Activated CD4-positive, alpha-beta memory T cell treated with anti-CD3 and anti-CD28 coated beads for 36 hours (primary cell): ENCODE measurements at regions not wholly inside any gene's neighbourhood (a gene's known extent, or its start where the extent isn't known, plus 50 kb on each side); places are given as distances from the start of the nearest gene placed in this dataset.

Experiments used
- CTCF ChIA-PET: fragments of 350-600 bp; sonication (Branson Sonifier 250); formaldehyde crosslinking; loops from one replicate; lab custom pipeline; 2021; ENCODE audit warnings: antibody characterized with exemption, inconsistent platforms; lab: Charles Lee
- POLR2A ChIA-PET: fragments of 350-600 bp; sonication (Branson Sonifier 250); formaldehyde crosslinking; loops from one replicate; lab custom pipeline; 2021; ENCODE audit warnings: antibody characterized with exemption; lab: Charles Lee
- DNase-seq: peaks from one replicate; pipeline ENCODE4 v3.0.0-alpha.2; 2020
- H3K27ac Mint-ChIP-seq: one replicate; pipeline ENCODE4 v1.8.0; 2021; ENCODE audit warnings: mixed read lengths
- H3K27me3 Mint-ChIP-seq: one replicate; pipeline ENCODE4 v1.8.0; 2021; ENCODE audit warnings: mixed read lengths
- H3K36me3 Mint-ChIP-seq: one replicate; pipeline ENCODE4 v1.8.0; 2021; ENCODE audit warnings: mixed read lengths
- H3K4me1 Mint-ChIP-seq: one replicate; pipeline ENCODE4 v1.8.0; 2021; ENCODE audit warnings: low read depth, mixed read lengths
- H3K4me3 Mint-ChIP-seq: one replicate; pipeline ENCODE4 v1.8.0; 2021; ENCODE audit warnings: mild to moderate bottlenecking, mixed read lengths
- H3K9me3 Mint-ChIP-seq: one replicate; pipeline ENCODE4 v1.8.0; 2021; ENCODE audit warnings: mixed read lengths
- intact Hi-C: fragments of 100-400 bp; cut with micrococcal nuclease; formaldehyde crosslinking; loops from one replicate; pipeline ENCODE4 v1.15.1; 2023

GRCh38 chr18:22322243-22322691, 95.4 kb downstream of the CTAGE1 start:
- Mint-ChIP-seq H3K4me3 (no peak overlapping the region), H3K36me3 (no peaks in the 10 kb centered on the region), H3K9me3 (no peaks in the 10 kb centered on the region), H3K27ac (no peak overlapping the region), H3K4me1 (no peaks in the 10 kb centered on the region), H3K27me3 (no peaks in the 10 kb centered on the region)
- intact Hi-C loops: no loop called here
- DNase-seq: no peak
- ChIA-PET POLR2A (no interaction called here), CTCF (no interaction called here)

GRCh38 chr18:22320771-22321170, 96.9 kb downstream of the CTAGE1 start:
- no peaks in the 10 kb centered on the region for H3K27me3 Mint-ChIP-seq
- no peaks in the 10 kb centered on the region for H3K9me3 Mint-ChIP-seq
- no peak overlapping the region for H3K4me3 Mint-ChIP-seq
- H3K27ac Mint-ChIP-seq: no peak overlapping the region
- ChIA-PET CTCF (no interaction called here), POLR2A (no interaction called here)
- intact Hi-C loops: no loop called here
- DNase-seq: no peak
- H3K36me3 Mint-ChIP-seq: no peaks in the 10 kb centered on the region
- H3K4me1 Mint-ChIP-seq: no peaks in the 10 kb centered on the region

- Mint-ChIP-seq H3K4me1 (no peaks in the 10 kb centered on the region), H3K9me3 (no peaks in the 10 kb centered on the region), H3K4me3 (no peak overlapping the region), H3K27ac (no peak overlapping the region), H3K27me3 (no peaks in the 10 kb centered on the region), H3K36me3 (no peaks in the 10 kb centered on the region)
- POLR2A ChIA-PET: no interaction called here
- no peak for DNase-seq
- intact Hi-C loops: no loop called here
- CTCF ChIA-PET: no interaction called here
Measured at GRCh38 chr18:22320155-22320554, 97.6 kb downstream of the CTAGE1 start.

GRCh38 chr18:22318745-22319407, 98.8 kb downstream of the CTAGE1 start:
- Mint-ChIP-seq H3K4me3 (no peak overlapping the region), H3K36me3 (no peaks in the 10 kb centered on the region), H3K27ac (no peak overlapping the region), H3K27me3 (no peaks in the 10 kb centered on the region), H3K9me3 (no peaks in the 10 kb centered on the region), H3K4me1 (no peaks in the 10 kb centered on the region)
- no peak for DNase-seq
- CTCF ChIA-PET: no interaction called here
- POLR2A ChIA-PET: no interaction called here
- intact Hi-C loops: loop anchor here (10.0 kb wide), 1 partner anchor 56 kb away; no protein-coding TSS in a partner anchor

GRCh38 chr18:22314420-22314819, 103.3 kb downstream of the CTAGE1 start:
- CTCF ChIA-PET: no interaction called here
- DNase-seq: no peak
- no peak overlapping the region for H3K4me3 Mint-ChIP-seq
- intact Hi-C loops: loop anchor here (10.0 kb wide), 1 partner anchor 60 kb away; no protein-coding TSS in a partner anchor
- H3K4me1 Mint-ChIP-seq: no peaks in the 10 kb centered on the region
- H3K36me3 Mint-ChIP-seq: no peaks in the 10 kb centered on the region
- H3K27me3 Mint-ChIP-seq: no peaks in the 10 kb centered on the region
- POLR2A ChIA-PET: no interaction called here
- H3K9me3 Mint-ChIP-seq: no peaks in the 10 kb centered on the region
- no peak overlapping the region for H3K27ac Mint-ChIP-seq

- no peak for DNase-seq
- no peaks in the 10 kb centered on the region for H3K4me1 Mint-ChIP-seq
- no peak overlapping the region for H3K4me3 Mint-ChIP-seq
- H3K36me3 Mint-ChIP-seq: no peaks in the 10 kb centered on the region
- POLR2A ChIA-PET: no interaction called here
- no peaks in the 10 kb centered on the region for H3K27me3 Mint-ChIP-seq
- no peak overlapping the region for H3K27ac Mint-ChIP-seq
- intact Hi-C loops: loop anchor here (10.0 kb wide), 1 partner anchor 61 kb away; no protein-coding TSS in a partner anchor
- CTCF ChIA-PET: no interaction called here
- no peaks in the 10 kb centered on the region for H3K9me3 Mint-ChIP-seq
Measured at GRCh38 chr18:22314001-22314400, 103.7 kb downstream of the CTAGE1 start.

- ChIA-PET CTCF (no interaction called here), POLR2A (no interaction called here)
- H3K36me3 Mint-ChIP-seq: no peaks in the 10 kb centered on the region
- no peaks in the 10 kb centered on the region for H3K4me1 Mint-ChIP-seq
- intact Hi-C loops: loop anchor here (10.0 kb wide), 1 partner anchor 64 kb away; no protein-coding TSS in a partner anchor
- DNase-seq: no peak
- H3K27ac Mint-ChIP-seq: no peak overlapping the region
- H3K27me3 Mint-ChIP-seq: no peaks in the 10 kb centered on the region
- no peaks in the 10 kb centered on the region for H3K9me3 Mint-ChIP-seq
- H3K4me3 Mint-ChIP-seq: no peak overlapping the region
Measured at GRCh38 chr18:22311301-22311700, 106.4 kb downstream of the CTAGE1 start.

- Mint-ChIP-seq H3K4me3 (no peak overlapping the region), H3K27ac (no peak overlapping the region), H3K9me3 (no peaks in the 10 kb centered on the region), H3K27me3 (no peaks in the 10 kb centered on the region), H3K4me1 (no peaks in the 10 kb centered on the region), H3K36me3 (no peaks in the 10 kb centered on the region)
- ChIA-PET POLR2A (no interaction called here), CTCF (no interaction called here)
- no peak for DNase-seq
- intact Hi-C loops: no loop called here
Measured at GRCh38 chr18:22309191-22309590, 108.5 kb downstream of the CTAGE1 start.

GRCh38 chr18:22307528-22307927, 110.2 kb downstream of the CTAGE1 start:
- H3K4me1 Mint-ChIP-seq: no peaks in the 10 kb centered on the region
- no peaks in the 10 kb centered on the region for H3K9me3 Mint-ChIP-seq
- H3K4me3 Mint-ChIP-seq: no peak overlapping the region
- peaks cover 2% of the 10 kb centered on the region for H3K27me3 Mint-ChIP-seq
- H3K27ac Mint-ChIP-seq: no peak overlapping the region
- H3K36me3 Mint-ChIP-seq: no peaks in the 10 kb centered on the region
- DNase-seq: no peak
- CTCF ChIA-PET: no interaction called here
- intact Hi-C loops: no loop called here
- POLR2A ChIA-PET: no interaction called here

- peaks cover 2% of the 10 kb centered on the region for H3K27me3 Mint-ChIP-seq
- H3K36me3 Mint-ChIP-seq: no peaks in the 10 kb centered on the region
- H3K4me3 Mint-ChIP-seq: no peak overlapping the region
- DNase-seq: no peak
- no peak overlapping the region for H3K27ac Mint-ChIP-seq
- H3K4me1 Mint-ChIP-seq: no peaks in the 10 kb centered on the region
- H3K9me3 Mint-ChIP-seq: no peaks in the 10 kb centered on the region
- POLR2A ChIA-PET: no interaction called here
- intact Hi-C loops: no loop called here
- CTCF ChIA-PET: no interaction called here
Measured at GRCh38 chr18:22303927-22304326, 113.8 kb downstream of the CTAGE1 start.

- Mint-ChIP-seq H3K9me3 (no peaks in the 10 kb centered on the region), H3K27me3 (peaks cover 2% of the 10 kb centered on the region), H3K27ac (no peak overlapping the region), H3K36me3 (no peaks in the 10 kb centered on the region), H3K4me3 (no peak overlapping the region), H3K4me1 (no peaks in the 10 kb centered on the region)
- no peak for DNase-seq
- POLR2A ChIA-PET: no interaction called here
- intact Hi-C loops: no loop called here
- CTCF ChIA-PET: no interaction called here
Measured at GRCh38 chr18:22302144-22302543, 115.6 kb downstream of the CTAGE1 start.

- no peaks in the 10 kb centered on the region for H3K4me1 Mint-ChIP-seq
- H3K27ac Mint-ChIP-seq: no peak overlapping the region
- ChIA-PET POLR2A (no interaction called here), CTCF (no interaction called here)
- DNase-seq: no peak
- no peaks in the 10 kb centered on the region for H3K36me3 Mint-ChIP-seq
- no peak overlapping the region for H3K4me3 Mint-ChIP-seq
- intact Hi-C loops: no loop called here
- H3K9me3 Mint-ChIP-seq: no peaks in the 10 kb centered on the region
- H3K27me3 Mint-ChIP-seq: peaks cover 2% of the 10 kb centered on the region
Measured at GRCh38 chr18:22300665-22301636, 116.8 kb downstream of the CTAGE1 start.
